Caco-2 (cell line): ENCODE measurements at regions not wholly inside any gene's neighbourhood (a gene's known extent, or its start where the extent isn't known, plus 50 kb on each side); places are given as distances from the start of the nearest gene placed in this dataset.

Experiments used
- BruUV-seq: library from RNA; stranded (reverse); fragments of 400-500 nt; replicated peaks from 2 replicates; lab custom pipeline; 2021; lab: Mats Ljungman, UMichigan
- CTCF ChIA-PET: fragments of 300-600 bp; sonication (Branson Sonifier 250); formaldehyde crosslinking; loops from one replicate; lab custom pipeline; 2022; ENCODE audit warnings: antibody characterized with exemption; lab: Charles Lee
- POLR2A ChIA-PET: fragments of 300-600 bp; sonication (Branson Sonifier 250); formaldehyde crosslinking; loops from one replicate; lab custom pipeline; 2022; ENCODE audit warnings: antibody characterized with exemption; lab: Charles Lee
- DNase-seq, 2 experiments: peaks; one replicate each; pipeline versions ENCODE4 v3.0.0 to v3.0.0-alpha.2; 2020 to 2022
- H3K27me3 ChIP-seq: replicated peaks from 2 replicates; pipeline ENCODE4 v1.6.0; 2011; ENCODE audit warnings: low read length; ENCODE audit not compliant: control insufficient read depth, insufficient read depth
- H3K36me3 ChIP-seq: 2 replicates; pipeline ENCODE4 v1.5.1; 2011; ENCODE audit warnings: low read length; ENCODE audit not compliant: control insufficient read depth, insufficient read depth
- H3K4me1 ChIP-seq: fragments of 250-450 bp; sonication (Bioruptor Pico); 2 replicates; pipeline ENCODE4 v1.5.1; 2020; ENCODE audit warnings: mild to moderate bottlenecking
- H3K4me3 ChIP-seq: 2 replicates; pipeline ENCODE4 v1.5.1; 2011; ENCODE audit warnings: low read depth, mild to moderate bottlenecking, control low read depth, low read length
- H3K9me3 ChIP-seq: fragments of 250-450 bp; sonication (Bioruptor Pico); 2 replicates; pipeline ENCODE4 v1.5.1; 2020; ENCODE audit warnings: mild to moderate bottlenecking, moderate library complexity
- H3K27ac Mint-ChIP-seq: one replicate; pipeline ENCODE4 v1.8.0; 2022; ENCODE audit warnings: mixed read lengths; ENCODE audit not compliant: unreplicated experiment
- H3K27me3 Mint-ChIP-seq: one replicate; pipeline ENCODE4 v1.8.0; 2022; ENCODE audit warnings: mixed read lengths; ENCODE audit not compliant: insufficient read depth, unreplicated experiment
- H3K36me3 Mint-ChIP-seq: one replicate; pipeline ENCODE4 v1.8.0; 2022; ENCODE audit warnings: mild to moderate bottlenecking, mixed read lengths; ENCODE audit not compliant: insufficient read depth, unreplicated experiment
- H3K4me1 Mint-ChIP-seq: one replicate; pipeline ENCODE4 v1.8.0; 2022; ENCODE audit warnings: low read depth, mixed read lengths; ENCODE audit not compliant: unreplicated experiment
- H3K4me3 Mint-ChIP-seq: one replicate; pipeline ENCODE4 v1.8.0; 2022; ENCODE audit warnings: mild to moderate bottlenecking, moderate library complexity, mixed read lengths; ENCODE audit not compliant: unreplicated experiment
- H3K9me3 Mint-ChIP-seq: one replicate; pipeline ENCODE4 v1.8.0; 2022; ENCODE audit warnings: mixed read lengths; ENCODE audit not compliant: unreplicated experiment
- intact Hi-C: fragments of 100-400 bp; cut with micrococcal nuclease; formaldehyde crosslinking; loops from one replicate; pipeline ENCODE4 v1.10.0; 2022; ENCODE audit not compliant: unreplicated experiment
- TF ChIP-seq, protein P1 (sequence below), 2 experiments: fragments of 200-600 bp in 1 of 2; IDR thresholded peaks; 1 replicate in 1 of 2; 2 replicates in 1 of 2; pipeline versions ENCODE4 v1.5.1 to v1.8.0; 2011 to 2022; ENCODE audit warnings: antibody characterized with exemption in 1 of 2, control low read depth in 1 of 2, inconsistent platforms in 1 of 2, low read depth in 1 of 2, low read length in 1 of 2, mild to moderate bottlenecking in 1 of 2, moderate library complexity in 1 of 2; ENCODE audit not compliant: insufficient read depth in 1 of 2, severe bottlenecking in 1 of 2, unreplicated experiment in 1 of 2

DNA sequence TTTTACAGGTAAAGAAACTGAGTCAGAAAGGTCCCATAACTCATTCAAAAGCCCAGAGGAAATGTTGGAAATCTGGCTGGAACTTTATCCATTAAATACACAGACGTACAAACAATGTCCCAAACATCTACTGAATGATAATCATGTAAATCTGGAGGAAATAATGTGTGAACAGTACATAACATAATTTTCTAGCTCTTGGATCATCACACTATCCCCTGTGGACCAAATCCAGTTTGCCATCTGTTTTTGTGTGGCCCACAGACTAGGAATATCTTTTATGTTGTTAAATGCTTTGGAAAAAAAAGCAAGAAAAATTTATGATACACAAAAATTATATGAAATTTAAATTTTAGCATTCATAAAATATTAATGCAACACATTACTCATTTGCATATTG, 389.9 kb upstream of the SOX9 start:
- Mint-ChIP-seq H3K27me3 (peaks cover 6% of the 10 kb centered on the region), H3K36me3 (no peaks in the 10 kb centered on the region), H3K9me3 (peaks cover 11% of the 10 kb centered on the region), H3K4me3 (no peak overlapping the region), H3K4me1 (no peaks in the 10 kb centered on the region), H3K27ac (no peak overlapping the region)
- intact Hi-C loops = no loop called here
- no TSS peak for BruUV-seq
- H3K4me1 ChIP-seq = no peaks in the 10 kb centered on the region
- ChIA-PET CTCF (no interaction called here), POLR2A (no interaction called here)
- H3K36me3 ChIP-seq = no peaks in the 10 kb centered on the region
- no peak for DNase-seq
- no peak overlapping the region for H3K4me3 ChIP-seq
- H3K27me3 ChIP-seq = no peaks in the 10 kb centered on the region
- no peaks in the 10 kb centered on the region for H3K9me3 ChIP-seq
- TF ChIP-seq, protein P1, sequence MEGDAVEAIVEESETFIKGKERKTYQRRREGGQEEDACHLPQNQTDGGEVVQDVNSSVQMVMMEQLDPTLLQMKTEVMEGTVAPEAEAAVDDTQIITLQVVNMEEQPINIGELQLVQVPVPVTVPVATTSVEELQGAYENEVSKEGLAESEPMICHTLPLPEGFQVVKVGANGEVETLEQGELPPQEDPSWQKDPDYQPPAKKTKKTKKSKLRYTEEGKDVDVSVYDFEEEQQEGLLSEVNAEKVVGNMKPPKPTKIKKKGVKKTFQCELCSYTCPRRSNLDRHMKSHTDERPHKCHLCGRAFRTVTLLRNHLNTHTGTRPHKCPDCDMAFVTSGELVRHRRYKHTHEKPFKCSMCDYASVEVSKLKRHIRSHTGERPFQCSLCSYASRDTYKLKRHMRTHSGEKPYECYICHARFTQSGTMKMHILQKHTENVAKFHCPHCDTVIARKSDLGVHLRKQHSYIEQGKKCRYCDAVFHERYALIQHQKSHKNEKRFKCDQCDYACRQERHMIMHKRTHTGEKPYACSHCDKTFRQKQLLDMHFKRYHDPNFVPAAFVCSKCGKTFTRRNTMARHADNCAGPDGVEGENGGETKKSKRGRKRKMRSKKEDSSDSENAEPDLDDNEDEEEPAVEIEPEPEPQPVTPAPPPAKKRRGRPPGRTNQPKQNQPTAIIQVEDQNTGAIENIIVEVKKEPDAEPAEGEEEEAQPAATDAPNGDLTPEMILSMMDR (IDR thresholded peaks at IDR 0.05; ENCODE audit: insufficient read depth in 1 of 2, low read depth in 1 of 2, low read length in 1 of 2, severe bottlenecking in 1 of 2, unreplicated experiment in 1 of 2) = no peak

DNA sequence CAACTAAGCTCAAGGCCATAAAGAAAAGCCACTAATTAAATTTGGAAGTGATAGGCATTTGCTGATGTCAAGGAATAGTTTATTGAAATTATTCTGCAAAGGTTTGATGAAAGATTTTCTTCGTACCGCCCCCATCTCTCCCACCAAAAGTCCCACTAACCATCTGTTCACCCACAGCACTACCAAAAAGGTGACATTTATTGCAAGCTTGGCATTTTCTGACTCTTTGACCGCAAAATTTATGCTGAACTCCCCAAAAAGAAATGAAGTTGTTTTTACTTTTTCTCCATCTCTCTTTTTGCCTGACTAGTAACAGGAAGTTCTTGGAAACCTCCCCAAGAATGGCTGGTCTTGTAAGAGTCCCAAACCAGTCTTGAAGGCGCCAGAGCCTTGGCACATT, 384.9 kb upstream of the SOX9 start:
- H3K36me3 Mint-ChIP-seq = no peaks in the 10 kb centered on the region
- Histone ChIP-seq H3K9me3 (no peaks in the 10 kb centered on the region), H3K4me1 (no peaks in the 10 kb centered on the region), H3K27me3 (no peaks in the 10 kb centered on the region), H3K4me3 (no peak overlapping the region), H3K36me3 (no peaks in the 10 kb centered on the region)
- CTCF ChIA-PET = no interaction called here
- no peaks in the 10 kb centered on the region for H3K9me3 Mint-ChIP-seq
- BruUV-seq = no TSS peak
- no peak for DNase-seq
- intact Hi-C loops = no loop called here
- no peak overlapping the region for H3K4me3 Mint-ChIP-seq
- H3K27me3 Mint-ChIP-seq = peaks cover 6% of the 10 kb centered on the region
- TF ChIP-seq, protein P1 (IDR thresholded peaks at IDR 0.05; ENCODE audit: insufficient read depth in 1 of 2, low read depth in 1 of 2, low read length in 1 of 2, severe bottlenecking in 1 of 2, unreplicated experiment in 1 of 2) = no peak
- POLR2A ChIA-PET = no interaction called here
- no peaks in the 10 kb centered on the region for H3K4me1 Mint-ChIP-seq
- H3K27ac Mint-ChIP-seq = no peak overlapping the region

- POLR2A ChIA-PET = no interaction called here
- CTCF ChIA-PET = no interaction called here
- no peaks in the 10 kb centered on the region for H3K4me1 Mint-ChIP-seq
- no peaks in the 10 kb centered on the region for H3K9me3 Mint-ChIP-seq
- H3K27me3 Mint-ChIP-seq = peaks cover 9% of the 10 kb centered on the region
- Histone ChIP-seq H3K27me3 (no peaks in the 10 kb centered on the region), H3K9me3 (no peaks in the 10 kb centered on the region), H3K36me3 (no peaks in the 10 kb centered on the region), H3K4me1 (no peaks in the 10 kb centered on the region), H3K4me3 (no peak overlapping the region)
- TF ChIP-seq, protein P1 (IDR thresholded peaks at IDR 0.05; ENCODE audit: insufficient read depth in 1 of 2, low read depth in 1 of 2, low read length in 1 of 2, severe bottlenecking in 1 of 2, unreplicated experiment in 1 of 2) = no peak
- H3K4me3 Mint-ChIP-seq = no peak overlapping the region
- no peaks in the 10 kb centered on the region for H3K36me3 Mint-ChIP-seq
- intact Hi-C loops = no loop called here
- no TSS peak for BruUV-seq
- H3K27ac Mint-ChIP-seq = no peak overlapping the region
- DNase-seq = no peak
Measured at GRCh38 chr17:71740866-71741265, 380.0 kb upstream of the SOX9 start.
